Upper lobe of left lung (tissue), 6 donors: ENCODE measurements at regions not wholly inside any gene's neighbourhood (a gene's known extent, or its start where the extent isn't known, plus 50 kb on each side); places are given as distances from the start of the nearest gene placed in this dataset.

Experiments
- ATAC-seq, 2 donors: fragments of 200-7000 bp; cut with Tn5 transposase; one replicate each; pipeline ENCODE4 v1.9.1; 2022; ENCODE audit warnings: mild to moderate bottlenecking in 2 of 2, moderate library complexity in 2 of 2; ENCODE audit not compliant: low FRiP score in 2 of 2
- DNase-seq, 2 donors: peaks; one replicate each; pipeline ENCODE4 v3.0.0-alpha.2; 2019 to 2020
- H3K27ac ChIP-seq, 4 donors: fragments of 200-600 bp; sonication (generic); one replicate each; pipeline ENCODE4 v1.5.1; 2016 to 2019
- H3K27me3 ChIP-seq, 4 donors: fragments of 200-600 bp; sonication (generic); one replicate each; pipeline ENCODE4 v1.5.1; 2017 to 2019
- H3K36me3 ChIP-seq, 4 donors: fragments of 200-600 bp; sonication (generic); one replicate each; pipeline ENCODE4 v1.5.1; 2016 to 2019
- H3K4me1 ChIP-seq, 4 donors: fragments of 200-600 bp; sonication (generic); one replicate each; pipeline ENCODE4 v1.5.1; 2018 to 2019
- H3K4me3 ChIP-seq, 4 donors: fragments of 200-600 bp; sonication (generic); one replicate each; pipeline ENCODE4 v1.5.1; 2017 to 2019; ENCODE audit warnings: mild to moderate bottlenecking in 2 of 4, moderate library complexity in 1 of 4
- H3K9me3 ChIP-seq, 4 donors: fragments of 200-600 bp; sonication (generic); one replicate each; pipeline ENCODE4 v1.5.1; 2018 to 2019
- EP300 ChIP-seq, 4 donors: sonication (generic); formaldehyde crosslinking; IDR thresholded peaks; one replicate each; pipeline ENCODE4 v1.5.1; 2017; ENCODE audit warnings: antibody characterized with exemption in 4 of 4, control low read depth in 2 of 4
- POLR2A ChIP-seq, 4 donors: fragments of 450-650 bp; IDR thresholded peaks; one replicate each; pipeline ENCODE4 v1.5.1; 2016 to 2017; ENCODE audit warnings: antibody characterized with exemption in 4 of 4, mild to moderate bottlenecking in 2 of 4
- POLR2AphosphoS5 ChIP-seq, 2 donors: sonication (generic); formaldehyde crosslinking; IDR thresholded peaks; one replicate each; pipeline ENCODE4 v1.5.1; 2017; ENCODE audit warnings: antibody characterized with exemption in 2 of 2
- WGBS, 2 donors: methylation state at CpG; one replicate each; pipeline ENCODE4 v1.1.5; 2017 to 2018; 5-methylcytosine and 5-hydroxymethylcytosine counted together
- TF ChIP-seq, protein P1 (sequence below), 6 experiments: fragments of 450-650 bp in 4 of 6; fragments of 200-600 bp in 2 of 6; sonication (generic) in 2 of 6; IDR thresholded peaks; one replicate each; pipeline ENCODE4 v1.5.1; 2016 to 2019; ENCODE audit warnings: antibody characterized with exemption in 6 of 6
- donor health status: DM: no; HTN: no; CAD: no; lungs with moderate emphysema.
- donor health status: DM: no; HTN: yes; CAD: no; lungs with severe emphysema.

DNA sequence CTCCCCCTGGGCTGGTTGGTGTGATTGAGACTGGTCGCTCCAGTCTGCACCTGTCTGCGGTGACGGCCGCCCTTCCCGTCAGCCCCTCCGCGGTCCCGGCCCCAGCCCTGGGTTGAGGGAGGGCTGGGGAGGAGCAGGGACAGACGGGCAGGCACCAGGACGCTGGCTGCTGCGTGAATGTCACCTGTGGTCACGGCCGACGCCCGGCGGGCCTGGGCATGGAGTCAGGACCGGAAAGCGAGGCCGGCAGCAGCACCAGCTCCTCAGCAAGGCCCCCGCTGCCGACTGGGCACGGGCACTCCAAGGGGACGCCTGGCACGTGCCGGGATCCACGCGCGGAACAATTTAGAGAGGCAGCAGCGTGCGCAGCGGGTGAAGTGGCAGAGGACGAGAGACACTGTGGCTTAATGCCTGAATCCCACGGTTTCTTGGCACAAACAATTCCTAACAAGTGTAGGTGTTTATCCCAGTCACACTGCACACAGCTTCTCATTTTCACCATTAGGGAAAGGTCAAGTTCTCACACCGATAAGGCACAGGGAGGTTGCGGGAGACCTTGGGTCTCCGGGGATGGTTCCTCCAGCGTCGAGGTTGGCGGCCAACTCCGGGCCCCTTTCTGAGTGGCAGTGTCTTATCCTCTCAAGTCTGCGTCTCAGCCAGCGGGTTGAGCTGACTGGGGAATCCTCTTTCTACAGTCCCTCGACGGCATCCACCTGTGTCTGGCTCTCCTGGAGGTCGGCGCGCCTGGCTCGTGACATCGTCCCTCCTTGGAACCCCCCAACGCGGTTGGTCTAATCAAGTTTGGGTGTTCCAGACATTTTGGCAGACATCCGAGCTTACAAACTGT is 66.4 kb upstream of the ADGRA1 start:
- 93 to 94% methylated on average over 47 to 52 of the region's 52 CpGs for WGBS, 2 donors
- Histone ChIP-seq H3K9me3 (no peaks in the 10 kb centered on the region), H3K36me3 (no peaks in the 10 kb centered on the region), H3K27ac (no peak overlapping the region), H3K4me1 (no peaks in the 10 kb centered on the region), H3K4me3 (no peak overlapping the region), H3K27me3 (no peaks in the 10 kb centered on the region)
- ATAC-seq (no peak), DNase-seq (peak in 1 of 2 donors; percentile 83)
- TF ChIP-seq POLR2AphosphoS5 (IDR thresholded peaks at IDR 0.05) (no peak), POLR2A (IDR thresholded peaks at IDR 0.05) (no peak), EP300 (IDR thresholded peaks at IDR 0.05) (no peak)

DNA sequence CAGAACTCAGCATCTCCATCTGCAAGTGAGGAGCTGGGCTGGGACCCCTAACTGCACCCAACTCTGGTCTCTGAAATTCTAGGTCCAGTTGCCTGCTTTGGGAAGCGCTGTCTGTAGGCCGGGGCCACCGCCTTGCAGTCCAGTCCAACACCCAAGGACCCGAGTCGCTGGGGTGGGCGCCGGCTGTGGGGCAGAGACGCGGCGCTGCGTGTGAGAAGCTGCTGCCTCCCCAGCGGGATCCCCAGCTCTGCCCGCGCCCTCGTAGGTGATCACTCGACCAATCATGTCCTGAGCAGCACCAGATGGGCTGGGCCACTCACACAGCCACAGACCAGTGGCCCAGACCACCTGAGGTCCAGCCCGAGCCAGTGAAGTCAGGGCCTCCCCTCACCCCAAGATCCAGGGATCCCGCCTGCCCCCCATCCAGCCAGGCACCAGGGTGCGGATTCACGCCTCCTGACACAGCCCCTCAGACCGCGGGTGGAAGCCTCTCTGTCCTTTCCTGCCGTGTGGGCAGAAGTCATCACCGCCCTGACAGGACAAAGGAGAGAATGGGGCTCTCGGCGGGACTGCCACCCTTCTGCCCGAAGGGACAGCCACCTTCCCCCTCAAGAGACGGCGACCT is 67.4 kb upstream of the ADGRA1 start:
- Histone ChIP-seq H3K36me3 (no peaks in the 10 kb centered on the region), H3K9me3 (no peaks in the 10 kb centered on the region), H3K27me3 (no peaks in the 10 kb centered on the region), H3K4me3 (no peak overlapping the region), H3K27ac (no peak overlapping the region), H3K4me1 (no peaks in the 10 kb centered on the region)
- DNase-seq (peak in 1 of 2 donors; percentile 77), ATAC-seq (no peak)
- TF ChIP-seq POLR2AphosphoS5 (IDR thresholded peaks at IDR 0.05) (no peak), EP300 (IDR thresholded peaks at IDR 0.05) (no peak), POLR2A (IDR thresholded peaks at IDR 0.05) (no peak)
- TF ChIP-seq, protein P1, sequence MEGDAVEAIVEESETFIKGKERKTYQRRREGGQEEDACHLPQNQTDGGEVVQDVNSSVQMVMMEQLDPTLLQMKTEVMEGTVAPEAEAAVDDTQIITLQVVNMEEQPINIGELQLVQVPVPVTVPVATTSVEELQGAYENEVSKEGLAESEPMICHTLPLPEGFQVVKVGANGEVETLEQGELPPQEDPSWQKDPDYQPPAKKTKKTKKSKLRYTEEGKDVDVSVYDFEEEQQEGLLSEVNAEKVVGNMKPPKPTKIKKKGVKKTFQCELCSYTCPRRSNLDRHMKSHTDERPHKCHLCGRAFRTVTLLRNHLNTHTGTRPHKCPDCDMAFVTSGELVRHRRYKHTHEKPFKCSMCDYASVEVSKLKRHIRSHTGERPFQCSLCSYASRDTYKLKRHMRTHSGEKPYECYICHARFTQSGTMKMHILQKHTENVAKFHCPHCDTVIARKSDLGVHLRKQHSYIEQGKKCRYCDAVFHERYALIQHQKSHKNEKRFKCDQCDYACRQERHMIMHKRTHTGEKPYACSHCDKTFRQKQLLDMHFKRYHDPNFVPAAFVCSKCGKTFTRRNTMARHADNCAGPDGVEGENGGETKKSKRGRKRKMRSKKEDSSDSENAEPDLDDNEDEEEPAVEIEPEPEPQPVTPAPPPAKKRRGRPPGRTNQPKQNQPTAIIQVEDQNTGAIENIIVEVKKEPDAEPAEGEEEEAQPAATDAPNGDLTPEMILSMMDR (IDR thresholded peaks at IDR 0.05): no peak
- 92 to 93% methylated on average over 8 to 29 of the region's 29 CpGs for whole genome bisulfite sequencing, 2 donors

DNA sequence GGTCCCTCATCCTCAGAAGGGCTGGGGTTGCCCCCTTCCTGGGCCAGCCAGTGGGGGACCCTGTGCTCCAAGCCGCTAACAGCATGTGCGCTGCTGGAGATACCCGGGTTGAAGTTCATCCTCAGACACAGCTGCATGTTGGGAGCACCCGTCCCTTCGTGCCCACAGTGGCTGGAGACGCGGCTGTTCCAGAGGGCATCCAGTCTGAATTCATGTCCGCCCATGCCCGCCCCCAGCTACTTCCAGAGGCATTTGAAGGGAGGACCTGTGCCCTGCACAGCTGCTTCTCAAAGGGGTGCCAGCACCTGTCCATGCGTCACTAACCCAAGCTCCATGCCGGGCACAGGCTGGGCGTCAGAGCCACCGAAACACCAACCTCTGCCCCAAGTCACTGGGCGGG is 68.1 kb upstream of the ADGRA1 start:
- no peaks in the 10 kb centered on the region for H3K4me1 ChIP-seq
- TF ChIP-seq, protein P1 (IDR thresholded peaks at IDR 0.05): no peak
- no peak for TF ChIP-seq POLR2AphosphoS5 (IDR thresholded peaks at IDR 0.05)
- WGBS, 2 donors: 80 to 95% methylated on average over 1 to 14 of the region's 14 CpGs
- no peak for ATAC-seq
- no peaks in the 10 kb centered on the region for H3K27me3 ChIP-seq
- no peak overlapping the region for H3K27ac ChIP-seq
- DNase-seq: no peak
- H3K9me3 ChIP-seq: no peaks in the 10 kb centered on the region
- no peak overlapping the region for H3K4me3 ChIP-seq
- no peaks in the 10 kb centered on the region for H3K36me3 ChIP-seq

DNA sequence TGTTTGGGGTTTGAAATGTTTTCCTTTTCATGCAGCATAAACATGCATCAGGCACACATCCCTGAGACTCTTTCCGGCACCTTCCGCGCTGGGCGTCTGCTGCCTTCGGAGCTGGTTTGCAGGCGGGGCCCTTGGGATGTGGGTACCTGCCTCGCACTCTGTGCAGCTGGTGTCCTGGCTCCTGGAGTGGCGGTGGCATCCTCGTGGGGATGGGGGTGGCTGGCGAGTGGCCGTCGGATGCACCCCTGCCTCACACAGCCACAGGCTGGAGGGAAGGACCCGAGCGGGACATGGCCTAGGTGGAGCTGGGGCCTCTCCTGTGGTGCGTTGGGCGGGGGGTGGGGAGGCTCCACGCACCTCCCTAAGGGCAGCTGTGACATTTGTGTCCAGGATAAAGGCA is 68.5 kb upstream of the ADGRA1 start:
- ATAC-seq: no peak
- 84 to 92% methylated on average over 16 to 17 of the region's 17 CpGs for WGBS, 2 donors
- no peaks in the 10 kb centered on the region for H3K36me3 ChIP-seq

DNA sequence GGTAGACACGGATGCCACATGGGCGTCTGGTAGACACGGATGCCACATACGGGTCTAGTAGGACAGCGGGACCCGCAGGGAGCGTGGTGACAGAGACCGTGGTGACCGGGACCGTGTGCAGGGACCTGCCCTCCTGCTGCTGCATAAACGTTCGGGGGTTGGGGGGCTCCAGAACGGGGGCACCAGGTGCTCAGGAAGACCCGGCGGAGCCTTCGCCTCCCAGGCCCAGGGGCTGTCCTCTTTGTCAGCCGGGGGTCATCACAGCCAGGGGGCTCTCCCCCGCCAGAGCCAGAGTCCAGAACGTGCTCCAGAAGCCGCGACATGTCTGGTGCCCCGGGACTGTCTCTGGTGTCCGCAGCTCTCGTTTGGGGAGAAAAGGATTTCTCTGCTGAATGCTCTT is 69.2 kb upstream of the ADGRA1 start:
- H3K36me3 ChIP-seq: no peaks in the 10 kb centered on the region
- DNase-seq (no peak), ATAC-seq (no peak)
- H3K27me3 ChIP-seq: no peaks in the 10 kb centered on the region
- TF ChIP-seq, protein P1 (IDR thresholded peaks at IDR 0.05): no peak
- no peak for TF ChIP-seq POLR2A (IDR thresholded peaks at IDR 0.05)
- TF ChIP-seq EP300 (IDR thresholded peaks at IDR 0.05): no peak
- no peak for TF ChIP-seq POLR2AphosphoS5 (IDR thresholded peaks at IDR 0.05)
- 88 to 93% methylated on average over 19 to 24 of the region's 24 CpGs for WGBS, 2 donors
- no peak overlapping the region for H3K4me3 ChIP-seq
- no peak overlapping the region for H3K27ac ChIP-seq
- peaks cover 0 to 5% (median 0%) of the 10 kb centered on the region in 4 donors for H3K4me1 ChIP-seq
- no peaks in the 10 kb centered on the region for H3K9me3 ChIP-seq

More for the DNA sequence above, 68.5 kb upstream of the ADGRA1 start:
- TF ChIP-seq, protein P1 (IDR thresholded peaks at IDR 0.05): no peak
- TF ChIP-seq POLR2A (IDR thresholded peaks at IDR 0.05): no peak
- TF ChIP-seq EP300 (IDR thresholded peaks at IDR 0.05): no peak
- TF ChIP-seq POLR2AphosphoS5 (IDR thresholded peaks at IDR 0.05): no peak
- no peaks in the 10 kb centered on the region for H3K4me1 ChIP-seq
- H3K27me3 ChIP-seq: no peaks in the 10 kb centered on the region
- DNase-seq: no peak
- H3K27ac ChIP-seq: no peak overlapping the region
- no peaks in the 10 kb centered on the region for H3K9me3 ChIP-seq
- H3K4me3 ChIP-seq: no peak overlapping the region
